Spleen (tissue), 11 donors: ENCODE measurements at regions not wholly inside any gene's neighbourhood (a gene's known extent, or its start where the extent isn't known, plus 50 kb on each side); places are given as distances from the start of the nearest gene placed in this dataset.
"Not testable (repeated sequence)": the region's sequence is repeated elsewhere in the genome, so short reads cannot be mapped to it uniquely, and the experiment has no call there.

Experiments used
- DNase-seq: peaks from one replicate; pipeline ENCODE4 v3.0.0-alpha.2; 2020
- H3K27ac ChIP-seq, 8 donors: fragments of 200-600 bp; sonication (generic) in 7 of 8; 1 replicate in 4 of 8; 2 replicates in 4 of 8; pipeline versions ENCODE4 v1.5.0 to v1.8.0; 2016 to 2021; ENCODE audit warnings: inconsistent platforms in 4 of 8, mild to moderate bottlenecking in 4 of 8, moderate library complexity in 1 of 8
- H3K27me3 ChIP-seq, 7 donors: fragments of 200-600 bp; sonication (generic) in 6 of 7; replicated peaks in 1 of 7; 1 replicate in 4 of 7; 2 replicates in 3 of 7; pipeline versions ENCODE4 v1.5.0 to v1.8.0; 2016 to 2021; ENCODE audit warnings: inconsistent platforms in 3 of 7, mild to moderate bottlenecking in 1 of 7
- H3K36me3 ChIP-seq, 6 donors: fragments of 200-600 bp; sonication (generic) in 5 of 6; 1 replicate in 4 of 6; 2 replicates in 2 of 6; pipeline versions ENCODE4 v1.5.0 to v1.8.0; 2016 to 2021; ENCODE audit warnings: inconsistent platforms in 2 of 6
- H3K4me1 ChIP-seq, 6 donors: fragments of 200-600 bp; sonication (generic) in 5 of 6; 1 replicate in 3 of 6; 2 replicates in 3 of 6; pipeline versions ENCODE4 v1.5.0 to v1.8.0; 2016 to 2021; ENCODE audit warnings: inconsistent platforms in 3 of 6
- H3K4me3 ChIP-seq, 8 donors: fragments of 200-600 bp; sonication (generic) in 7 of 8; 1 replicate in 4 of 8; 2 replicates in 4 of 8; pipeline versions ENCODE4 v1.5.0 to v1.8.0; 2016 to 2021; ENCODE audit warnings: inconsistent platforms in 4 of 8, mild to moderate bottlenecking in 4 of 8, moderate library complexity in 2 of 8
- H3K9me3 ChIP-seq, 8 donors: fragments of 200-600 bp; sonication (generic) in 7 of 8; 1 replicate in 4 of 8; 2 replicates in 4 of 8; pipeline versions ENCODE4 v1.5.0 to v1.8.0; 2016 to 2021; ENCODE audit warnings: inconsistent platforms in 4 of 8
- POLR2A ChIP-seq, 3 donors: fragments of 450-650 bp; IDR thresholded peaks; one replicate each; pipeline ENCODE4 v1.5.1; 2017; ENCODE audit warnings: antibody characterized with exemption in 3 of 3, mild to moderate bottlenecking in 1 of 3
- POLR2AphosphoS5 ChIP-seq, 3 donors: sonication (generic); formaldehyde crosslinking; IDR thresholded peaks; one replicate each; pipeline ENCODE4 v1.5.1; 2017; ENCODE audit warnings: antibody characterized with exemption in 3 of 3
- WGBS, 5 donors: extraction: QIAGEN DNeasy Blood & Tissue Kit in 3 of 5; methylation state at CpG; one replicate each; pipeline versions ENCODE4 v1.1.5 to v1.1.7; 2013 to 2018; 5-methylcytosine and 5-hydroxymethylcytosine counted together
- intact Hi-C: fragments of 100-400 bp; cut with DNase I; formaldehyde crosslinking; loops from one replicate; pipeline ENCODE4 v1.15.0; 2023; ENCODE audit warnings: low total_unique reads
- TF ChIP-seq, protein P1 (sequence below), 11 experiments: fragments of 200-600 bp in 7 of 11; fragments of 450-650 bp in 4 of 11; sonication (generic) in 4 of 11; IDR thresholded peaks in 8 of 11; conservative IDR thresholded peaks in 3 of 11; 1 replicate in 7 of 11; 2 replicates in 4 of 11; pipeline versions ENCODE4 v1.4.0 to v1.8.0; 2016 to 2021; ENCODE audit warnings: antibody characterized with exemption in 11 of 11, inconsistent platforms in 4 of 11, mild to moderate bottlenecking in 1 of 11
- donor health status: healthy with polysubstance abuse.
- donor health status: DM: no; HTN: no; CAD: no; lungs with moderate emphysema.
- donor health status: DM: no; HTN: no; CAD: no.
- donor health status: Bipolar disorder and iron deficiency.
- donor health status: healthy.
- donor health status: DM: no; HTN: no; CAD: no.
- donor health status: DM: yes; HTN: yes; CAD: no.

- intact Hi-C loops, result no loop called here
- H3K27ac ChIP-seq, result no peak overlapping the region
- H3K27me3 ChIP-seq, result peaks cover 0 to 9% (median 0%) of the 10 kb centered on the region in 7 donors
- no peaks in the 10 kb centered on the region for H3K36me3 ChIP-seq
- H3K9me3 ChIP-seq, result no peaks in the 10 kb centered on the region
- WGBS, 5 donors, result 59 to 75% (median 69%) methylated on average over 3 of the region's 3 CpGs
- no peak for TF ChIP-seq POLR2A (IDR thresholded peaks at IDR 0.05)
- no peak for TF ChIP-seq POLR2AphosphoS5 (IDR thresholded peaks at IDR 0.05)
- TF ChIP-seq, protein P1, sequence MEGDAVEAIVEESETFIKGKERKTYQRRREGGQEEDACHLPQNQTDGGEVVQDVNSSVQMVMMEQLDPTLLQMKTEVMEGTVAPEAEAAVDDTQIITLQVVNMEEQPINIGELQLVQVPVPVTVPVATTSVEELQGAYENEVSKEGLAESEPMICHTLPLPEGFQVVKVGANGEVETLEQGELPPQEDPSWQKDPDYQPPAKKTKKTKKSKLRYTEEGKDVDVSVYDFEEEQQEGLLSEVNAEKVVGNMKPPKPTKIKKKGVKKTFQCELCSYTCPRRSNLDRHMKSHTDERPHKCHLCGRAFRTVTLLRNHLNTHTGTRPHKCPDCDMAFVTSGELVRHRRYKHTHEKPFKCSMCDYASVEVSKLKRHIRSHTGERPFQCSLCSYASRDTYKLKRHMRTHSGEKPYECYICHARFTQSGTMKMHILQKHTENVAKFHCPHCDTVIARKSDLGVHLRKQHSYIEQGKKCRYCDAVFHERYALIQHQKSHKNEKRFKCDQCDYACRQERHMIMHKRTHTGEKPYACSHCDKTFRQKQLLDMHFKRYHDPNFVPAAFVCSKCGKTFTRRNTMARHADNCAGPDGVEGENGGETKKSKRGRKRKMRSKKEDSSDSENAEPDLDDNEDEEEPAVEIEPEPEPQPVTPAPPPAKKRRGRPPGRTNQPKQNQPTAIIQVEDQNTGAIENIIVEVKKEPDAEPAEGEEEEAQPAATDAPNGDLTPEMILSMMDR (IDR thresholded peaks at IDR 0.05 in 8 of 11, conservative IDR thresholded peaks at IDR 0.05 in 3 of 11), result no peak
- H3K4me3 ChIP-seq, result no peak overlapping the region
- no peak for DNase-seq
- peaks cover 0 to 22% (median 13%) of the 10 kb centered on the region in 6 donors for H3K4me1 ChIP-seq
Measured at GRCh38 chr3:197454014-197454413, 101.8 kb downstream of the BDH1 start.

DNA sequence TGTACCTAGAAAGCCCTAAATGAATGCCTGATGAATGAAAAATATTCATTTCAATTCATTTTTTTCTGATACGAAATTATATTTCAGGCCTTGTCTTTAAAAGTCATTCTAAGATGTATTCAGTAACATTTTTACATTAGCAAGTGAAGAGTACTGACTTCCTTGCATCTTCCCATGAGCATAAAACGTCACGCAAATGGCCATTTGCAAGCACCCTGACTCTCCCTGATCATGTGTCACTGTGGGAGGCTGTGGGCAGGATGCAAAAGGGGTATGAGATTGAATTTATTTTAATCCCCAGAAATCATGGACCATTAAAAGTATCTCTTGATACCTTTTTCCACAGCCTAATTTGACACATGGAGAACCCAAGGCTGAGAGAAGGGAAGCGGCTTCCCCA is 105.0 kb downstream of the BDH1 start:
- DNase-seq, result no peak
- no peak overlapping the region for H3K27ac ChIP-seq
- intact Hi-C loops, result no loop called here
- TF ChIP-seq POLR2A (IDR thresholded peaks at IDR 0.05) (no peak), POLR2AphosphoS5 (IDR thresholded peaks at IDR 0.05) (no peak)
- TF ChIP-seq, protein P1 (IDR thresholded peaks at IDR 0.05 in 8 of 11, conservative IDR thresholded peaks at IDR 0.05 in 3 of 11), result no peak
- H3K27me3 ChIP-seq, result peaks cover 0 to 8% (median 0%) of the 10 kb centered on the region in 7 donors
- H3K4me1 ChIP-seq, result peaks cover 0 to 4% (median 2%) of the 10 kb centered on the region in 6 donors
- no peak overlapping the region for H3K4me3 ChIP-seq
- H3K36me3 ChIP-seq, result no peaks in the 10 kb centered on the region
- 75 to 88% (median 81%) methylated on average over 4 of the region's 4 CpGs for WGBS, 5 donors
- H3K9me3 ChIP-seq, result no peaks in the 10 kb centered on the region

DNA sequence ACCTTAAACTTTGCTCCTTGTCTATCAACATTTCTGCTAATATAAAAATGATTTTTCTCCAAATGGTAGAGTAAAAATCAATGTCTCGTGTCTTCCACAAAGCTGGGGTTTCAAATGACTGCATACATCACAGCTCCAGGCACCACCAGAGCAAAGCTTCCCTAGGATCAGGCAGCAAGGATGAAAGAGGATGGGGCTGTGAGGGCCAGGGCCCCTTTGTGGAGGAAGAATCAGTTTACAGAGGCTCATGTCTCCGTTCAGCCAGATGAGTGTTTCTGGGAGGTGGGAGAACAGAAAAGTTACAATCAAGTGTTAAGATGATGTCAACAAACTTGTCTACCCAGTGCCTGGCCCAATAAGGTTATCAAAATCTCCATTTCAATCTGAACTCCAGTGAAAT is 105.5 kb downstream of the BDH1 start:
- no peak overlapping the region for H3K4me3 ChIP-seq
- 40 to 86% (median 80%) methylated on average over 2 of the region's 2 CpGs for WGBS, 5 donors
- H3K27ac ChIP-seq, result no peak overlapping the region
- H3K9me3 ChIP-seq, result no peaks in the 10 kb centered on the region
- H3K4me1 ChIP-seq, result no peaks in the 10 kb centered on the region
- DNase-seq, result no peak
- no peaks in the 10 kb centered on the region for H3K36me3 ChIP-seq
- TF ChIP-seq, protein P1 (IDR thresholded peaks at IDR 0.05 in 8 of 11, conservative IDR thresholded peaks at IDR 0.05 in 3 of 11), result no peak
- TF ChIP-seq POLR2A (IDR thresholded peaks at IDR 0.05) (no peak), POLR2AphosphoS5 (IDR thresholded peaks at IDR 0.05) (no peak)
- intact Hi-C loops, result no loop called here
- peaks cover 0 to 13% (median 0%) of the 10 kb centered on the region in 7 donors for H3K27me3 ChIP-seq

GRCh38 chr3:197449181-197449580 is 106.6 kb downstream of the BDH1 start:
- intact Hi-C loops, H3K9me3 ChIP-seq, H3K36me3 ChIP-seq, H3K4me1 ChIP-seq, H3K27ac ChIP-seq, H3K4me3 ChIP-seq, DNase-seq: not testable (repeated sequence)
- 89 to 96% (median 95%) methylated on average over 3 of the region's 3 CpGs for WGBS, 5 donors
- H3K27me3 ChIP-seq, result peaks cover 0 to 15% (median 0%) of the 10 kb centered on the region in 7 donors

- WGBS, 5 donors, result 65 to 85% (median 69%) methylated on average over 5 to 6 of the region's 6 CpGs
- intact Hi-C loops, H3K27ac ChIP-seq, DNase-seq, H3K4me1 ChIP-seq, H3K4me3 ChIP-seq, H3K36me3 ChIP-seq, H3K9me3 ChIP-seq: not testable (repeated sequence)
- H3K27me3 ChIP-seq, result peaks cover 0 to 15% (median 0%) of the 10 kb centered on the region in 7 donors
Measured at GRCh38 chr3:197447781-197448180, 108.0 kb downstream of the BDH1 start.
